OCI-LY1 (cell line): ENCODE measurements at regions not wholly inside any gene's neighbourhood (a gene's known extent, or its start where the extent isn't known, plus 50 kb on each side); places are given as distances from the start of the nearest gene placed in this dataset.

ENCODE experiments used
- EZH2 ChIP-seq: fragments of 200-600 bp; sonication (generic), shearing (Covaris generic); IDR thresholded peaks from 2 replicates; pipeline ENCODE4 v1.8.0; 2017; ENCODE audit warnings: borderline replicate concordance, mixed run types, mild to moderate bottlenecking, antibody characterized with exemption, low read length, moderate library complexity, mixed read lengths
- TF ChIP-seq, protein P1 (sequence below): fragments of 200-600 bp; sonication (generic), shearing (Covaris generic); IDR thresholded peaks from 2 replicates; pipeline ENCODE4 v1.5.1; 2017; ENCODE audit warnings: mild to moderate bottlenecking, antibody characterized with exemption, low read length, moderate library complexity, mixed read lengths

DNA sequence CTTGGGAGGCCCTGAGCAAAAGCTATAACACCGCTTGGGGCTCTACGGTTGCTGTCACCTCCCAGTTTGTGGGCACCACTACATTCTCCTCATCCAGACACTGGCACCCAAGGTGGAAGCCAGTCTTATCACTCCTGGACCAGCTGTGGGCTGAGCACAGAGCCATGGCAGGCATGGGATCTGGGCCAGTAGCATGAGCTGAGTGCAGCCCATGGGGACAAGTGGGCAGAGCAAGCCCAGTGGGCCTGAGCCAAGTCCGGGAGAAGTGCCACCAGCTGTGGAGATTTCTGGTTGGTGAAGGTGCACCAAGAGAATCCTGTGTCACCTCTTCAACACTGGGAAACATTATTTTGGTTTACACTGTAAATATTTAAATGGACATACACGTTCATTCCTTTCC lies 1013.0 kb downstream of the TECRL start:
- TF ChIP-seq, protein P1, sequence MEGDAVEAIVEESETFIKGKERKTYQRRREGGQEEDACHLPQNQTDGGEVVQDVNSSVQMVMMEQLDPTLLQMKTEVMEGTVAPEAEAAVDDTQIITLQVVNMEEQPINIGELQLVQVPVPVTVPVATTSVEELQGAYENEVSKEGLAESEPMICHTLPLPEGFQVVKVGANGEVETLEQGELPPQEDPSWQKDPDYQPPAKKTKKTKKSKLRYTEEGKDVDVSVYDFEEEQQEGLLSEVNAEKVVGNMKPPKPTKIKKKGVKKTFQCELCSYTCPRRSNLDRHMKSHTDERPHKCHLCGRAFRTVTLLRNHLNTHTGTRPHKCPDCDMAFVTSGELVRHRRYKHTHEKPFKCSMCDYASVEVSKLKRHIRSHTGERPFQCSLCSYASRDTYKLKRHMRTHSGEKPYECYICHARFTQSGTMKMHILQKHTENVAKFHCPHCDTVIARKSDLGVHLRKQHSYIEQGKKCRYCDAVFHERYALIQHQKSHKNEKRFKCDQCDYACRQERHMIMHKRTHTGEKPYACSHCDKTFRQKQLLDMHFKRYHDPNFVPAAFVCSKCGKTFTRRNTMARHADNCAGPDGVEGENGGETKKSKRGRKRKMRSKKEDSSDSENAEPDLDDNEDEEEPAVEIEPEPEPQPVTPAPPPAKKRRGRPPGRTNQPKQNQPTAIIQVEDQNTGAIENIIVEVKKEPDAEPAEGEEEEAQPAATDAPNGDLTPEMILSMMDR, result no peak
- no peak for TF ChIP-seq EZH2
